ENCODE measurements at regions not wholly inside any gene's neighbourhood (a gene's known extent, or its start where the extent isn't known, plus 50 kb on each side); places are given as distances from the start of the nearest gene placed in this dataset.

DNA sequence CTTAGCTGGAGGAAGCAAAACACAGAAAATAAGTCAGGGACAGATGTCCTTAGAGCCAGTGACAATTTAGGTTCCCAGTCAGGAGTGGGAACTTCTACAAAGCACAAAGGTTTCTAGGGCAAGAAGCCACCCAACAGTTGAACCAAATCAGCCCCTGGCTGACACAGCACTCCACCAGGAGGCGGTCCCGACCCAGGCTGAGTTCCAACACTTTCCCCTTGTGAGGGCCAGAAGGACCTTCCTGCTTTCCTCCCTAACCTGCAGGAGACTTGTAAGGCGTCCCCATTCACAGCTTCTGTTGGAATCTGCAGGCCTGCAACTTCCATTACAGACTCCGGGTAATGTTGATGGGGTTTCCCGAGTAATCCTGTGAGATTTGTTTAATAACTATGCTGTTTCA lies 416.4 kb upstream of the IRX1 start:
- Histone ChIP-seq H3K9me3 (ENCODE audit: low read length) (no peaks in the 10 kb centered on the region), H3F3A (ENCODE audit: low read length, unreplicated experiment) (no peaks in the 10 kb centered on the region), H3K4me1 (ENCODE audit: insufficient read depth, low read length) (no peaks in the 10 kb centered on the region), H3K36me3 (ENCODE audit: low read depth, low read length) (no peaks in the 10 kb centered on the region), H3K9me2 (replicated peaks; ENCODE audit: low read length) (no peaks in the 10 kb centered on the region), H4K20me1 (ENCODE audit: low read length) (no peaks in the 10 kb centered on the region), H3K4me2 (ENCODE audit: low read length) (no peak overlapping the region), H3K4me3 (ENCODE audit: low read length) (no peak overlapping the region), H2AFZ (ENCODE audit: low read length) (no peak overlapping the region), H3K79me2 (ENCODE audit: low read length) (no peaks in the 10 kb centered on the region), H3K9ac (ENCODE audit: low read length) (no peak overlapping the region), H3K27me3 (ENCODE audit: low read length) (peaks cover 45% of the 10 kb centered on the region), H3K27ac (ENCODE audit: low read length) (no peak overlapping the region)
- ChIA-PET CTCF (no interaction called here), POLR2A (ENCODE audit: unreplicated experiment) (no interaction called here)
- no TSS peak for BruUV-seq (replicated peaks)
- no peak for DNase-seq
- ATAC-seq = no peak
- TF ChIP-seq EZH2 (IDR thresholded peaks at IDR 0.05; ENCODE audit: low read length, unreplicated experiment) = no peak
- no peak for TF ChIP-seq CTCF (conservative IDR thresholded peaks at IDR 0.05; ENCODE audit: low read depth, low read length)
- TF ChIP-seq EZH2phosphoT487 (IDR thresholded peaks at IDR 0.05; ENCODE audit: borderline replicate concordance, low read length) = no peak
- intact Hi-C loops (cut with micrococcal nuclease) = no loop called here

GRCh38 chr5:3177338-3177737 lies 418.3 kb upstream of the IRX1 start:
- no peak overlapping the region for H3K4me3 ChIP-seq (ENCODE audit: low read length)
- H3K9me3 ChIP-seq (ENCODE audit: low read length) = no peaks in the 10 kb centered on the region
- no TSS peak for BruUV-seq (replicated peaks)
- H3K79me2 ChIP-seq (ENCODE audit: low read length) = no peaks in the 10 kb centered on the region
- H3K27ac ChIP-seq (ENCODE audit: low read length) = no peak overlapping the region
- no peak overlapping the region for H2AFZ ChIP-seq (ENCODE audit: low read length)
- DNase-seq = no peak
- H3F3A ChIP-seq (ENCODE audit: low read length, unreplicated experiment) = no peaks in the 10 kb centered on the region
- no peak overlapping the region for H3K4me2 ChIP-seq (ENCODE audit: low read length)
- no peaks in the 10 kb centered on the region for H3K9me2 ChIP-seq (replicated peaks; ENCODE audit: low read length)
- ChIA-PET POLR2A (ENCODE audit: unreplicated experiment) (no interaction called here), CTCF (no interaction called here)
- ATAC-seq = no peak
- no peak overlapping the region for H3K9ac ChIP-seq (ENCODE audit: low read length)
- TF ChIP-seq CTCF (conservative IDR thresholded peaks at IDR 0.05; ENCODE audit: low read depth, low read length) (no peak), EZH2 (IDR thresholded peaks at IDR 0.05; ENCODE audit: low read length, unreplicated experiment) (no peak), EZH2phosphoT487 (IDR thresholded peaks at IDR 0.05; ENCODE audit: borderline replicate concordance, low read length) (no peak)
- H3K4me1 ChIP-seq (ENCODE audit: insufficient read depth, low read length) = no peaks in the 10 kb centered on the region
- no peaks in the 10 kb centered on the region for H4K20me1 ChIP-seq (ENCODE audit: low read length)
- no peaks in the 10 kb centered on the region for H3K36me3 ChIP-seq (ENCODE audit: low read depth, low read length)
- peaks cover 26% of the 10 kb centered on the region for H3K27me3 ChIP-seq (ENCODE audit: low read length)
- intact Hi-C loops (cut with micrococcal nuclease) = no loop called here

DNA sequence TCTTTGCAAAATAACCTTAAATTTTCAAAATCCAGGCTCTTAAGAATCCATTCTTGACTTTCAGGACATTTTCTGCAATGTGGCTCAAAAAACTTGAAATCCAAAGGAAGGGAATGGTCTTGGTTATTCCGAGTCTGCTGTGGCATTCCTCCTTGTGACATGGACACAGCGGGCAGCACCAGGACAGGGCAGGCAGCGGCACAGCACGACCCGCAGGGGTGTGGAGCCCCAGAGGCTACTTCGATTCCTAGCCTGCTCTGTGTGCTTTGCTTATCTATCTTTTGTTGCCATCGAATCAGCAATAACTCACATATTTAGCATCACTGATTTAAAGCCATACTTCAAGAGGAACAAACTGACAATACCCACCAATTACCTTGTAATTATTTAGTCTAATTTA lies 420.2 kb upstream of the IRX1 start:
- TF ChIP-seq EZH2phosphoT487 (IDR thresholded peaks at IDR 0.05; ENCODE audit: borderline replicate concordance, low read length) = no peak
- TF ChIP-seq CTCF (conservative IDR thresholded peaks at IDR 0.05; ENCODE audit: low read depth, low read length) = no peak
- TF ChIP-seq EZH2 (IDR thresholded peaks at IDR 0.05; ENCODE audit: low read length, unreplicated experiment) = no peak
- no TSS peak for BruUV-seq (replicated peaks)

More for the DNA sequence above, 420.2 kb upstream of the IRX1 start:
- CTCF ChIA-PET = no interaction called here
- no peaks in the 10 kb centered on the region for H3K9me2 ChIP-seq (replicated peaks; ENCODE audit: low read length)
- DNase-seq = no peak
- H3K79me2 ChIP-seq (ENCODE audit: low read length) = no peaks in the 10 kb centered on the region
- no peaks in the 10 kb centered on the region for H4K20me1 ChIP-seq (ENCODE audit: low read length)
- H3K9ac ChIP-seq (ENCODE audit: low read length) = no peak overlapping the region
- no peak overlapping the region for H3K4me2 ChIP-seq (ENCODE audit: low read length)
- peaks cover 11% of the 10 kb centered on the region for H3K27me3 ChIP-seq (ENCODE audit: low read length)
- H2AFZ ChIP-seq (ENCODE audit: low read length) = no peak overlapping the region
- POLR2A ChIA-PET (ENCODE audit: unreplicated experiment) = no interaction called here
- no peak overlapping the region for H3K27ac ChIP-seq (ENCODE audit: low read length)
- no peak overlapping the region for H3K4me3 ChIP-seq (ENCODE audit: low read length)
- no peaks in the 10 kb centered on the region for H3K36me3 ChIP-seq (ENCODE audit: low read depth, low read length)
- H3F3A ChIP-seq (ENCODE audit: low read length, unreplicated experiment) = no peaks in the 10 kb centered on the region
- no peaks in the 10 kb centered on the region for H3K4me1 ChIP-seq (ENCODE audit: insufficient read depth, low read length)
- no peak for ATAC-seq
- H3K9me3 ChIP-seq (ENCODE audit: low read length) = peaks cover 3% of the 10 kb centered on the region; the same call in 1 of the 2 replicates
- intact Hi-C loops (cut with micrococcal nuclease) = no loop called here
